ENCODE measurements at regions not wholly inside any gene's neighbourhood (a gene's known extent, or its start where the extent isn't known, plus 50 kb on each side); places are given as distances from the start of the nearest gene placed in this dataset.
"Not testable (repeated sequence)": the region's sequence is repeated elsewhere in the genome, so short reads cannot be mapped to it uniquely, and the experiment has no call there.

- DNase-seq, result not testable (repeated sequence)
Observed at GRCh38 chr14:105896206-105896605, 369.8 kb downstream of the TMEM121 start.

GRCh38 chr14:105896961-105897724, 370.8 kb downstream of the TMEM121 start:
- DNase-seq, result peak; percentile 84

- DNase-seq, result no peak
Observed at GRCh38 chr14:105897725-105898113, 371.3 kb downstream of the TMEM121 start.

GRCh38 chr14:105898482-105899010, 372.2 kb downstream of the TMEM121 start:
- no peak for DNase-seq

- no peak for DNase-seq
Observed at GRCh38 chr14:105899071-105899641, 372.8 kb downstream of the TMEM121 start.

GRCh38 chr14:105899657-105900397, 373.4 kb downstream of the TMEM121 start:
- no peak for DNase-seq

GRCh38 chr14:105900398-105901160, 374.2 kb downstream of the TMEM121 start:
- no peak for DNase-seq

GRCh38 chr14:105901226-105901625, 374.8 kb downstream of the TMEM121 start:
- DNase-seq, result no peak

GRCh38 chr14:105902131-105902898, 375.9 kb downstream of the TMEM121 start:
- no peak for DNase-seq

GRCh38 chr14:105902899-105903165, 376.4 kb downstream of the TMEM121 start:
- not testable (repeated sequence) for DNase-seq

GRCh38 chr14:105903971-105904370, 377.6 kb downstream of the TMEM121 start:
- DNase-seq, result no peak

- DNase-seq, result no peak
Observed at GRCh38 chr14:105904379-105904778, 378.0 kb downstream of the TMEM121 start.

GRCh38 chr14:105905456-105905855, 379.1 kb downstream of the TMEM121 start:
- DNase-seq, result no peak

- DNase-seq, result no peak
Observed at GRCh38 chr14:105907276-105907675, 380.9 kb downstream of the TMEM121 start.

- no peak for DNase-seq
Observed at GRCh38 chr14:105908006-105908405, 381.6 kb downstream of the TMEM121 start.

- no peak for DNase-seq
Observed at GRCh38 chr14:105908481-105908911, 382.1 kb downstream of the TMEM121 start.

GRCh38 chr14:105909046-105909827, 382.9 kb downstream of the TMEM121 start:
- no peak for DNase-seq

GRCh38 chr14:105909828-105910120, 383.4 kb downstream of the TMEM121 start:
- not testable (repeated sequence) for DNase-seq

- no peak for DNase-seq
Observed at GRCh38 chr14:105910426-105910825, 384.0 kb downstream of the TMEM121 start.

GRCh38 chr14:105911006-105911847, 384.8 kb downstream of the TMEM121 start:
- DNase-seq, result no peak

- DNase-seq, result not testable (repeated sequence)
Observed at GRCh38 chr14:105911848-105912292, 385.5 kb downstream of the TMEM121 start.
